ENCODE measurements at regions not wholly inside any gene's neighbourhood (a gene's known extent, or its start where the extent isn't known, plus 50 kb on each side); places are given as distances from the start of the nearest gene placed in this dataset.

- no peak for TF ChIP-seq CTCF (IDR thresholded peaks at IDR 0.05; ENCODE audit: control insufficient read depth, insufficient read depth, low read depth, low read length, missing control alignments)
- no peak overlapping the region for H3K4me3 ChIP-seq (ENCODE audit: control insufficient read depth, low read depth, low read length)
- DNase-seq (ENCODE audit: low read depth): no peak
These were observed 427.1 kb upstream of the NR2F2 start for GRCh38 chr15:95903352-95903751.

- no peak for DNase-seq (ENCODE audit: low read depth)
- no peak for TF ChIP-seq CTCF (IDR thresholded peaks at IDR 0.05; ENCODE audit: control insufficient read depth, insufficient read depth, low read depth, low read length, missing control alignments)
- no peak overlapping the region for H3K4me3 ChIP-seq (ENCODE audit: control insufficient read depth, low read depth, low read length)
These were observed 419.8 kb upstream of the NR2F2 start for GRCh38 chr15:95910643-95911212.

GRCh38 chr15:95911570-95912279 lies 418.8 kb upstream of the NR2F2 start:
- DNase-seq (ENCODE audit: low read depth): no peak
- no peak for TF ChIP-seq CTCF (IDR thresholded peaks at IDR 0.05; ENCODE audit: control insufficient read depth, insufficient read depth, low read depth, low read length, missing control alignments)
- H3K4me3 ChIP-seq (ENCODE audit: control insufficient read depth, low read depth, low read length): no peak overlapping the region

- no peak for TF ChIP-seq CTCF (IDR thresholded peaks at IDR 0.05; ENCODE audit: control insufficient read depth, insufficient read depth, low read depth, low read length, missing control alignments)
- H3K4me3 ChIP-seq (ENCODE audit: control insufficient read depth, low read depth, low read length): no peak overlapping the region
- no peak for DNase-seq (ENCODE audit: low read depth)
These were observed 418.2 kb upstream of the NR2F2 start for GRCh38 chr15:95912280-95912625.

- no peak for DNase-seq (ENCODE audit: low read depth)
- no peak for TF ChIP-seq CTCF (IDR thresholded peaks at IDR 0.05; ENCODE audit: control insufficient read depth, insufficient read depth, low read depth, low read length, missing control alignments)
- H3K4me3 ChIP-seq (ENCODE audit: control insufficient read depth, low read depth, low read length): no peak overlapping the region
These were observed 417.8 kb upstream of the NR2F2 start for GRCh38 chr15:95912728-95913127.

- no peak overlapping the region for H3K4me3 ChIP-seq (ENCODE audit: control insufficient read depth, low read depth, low read length)
- no peak for DNase-seq (ENCODE audit: low read depth)
- TF ChIP-seq CTCF (IDR thresholded peaks at IDR 0.05; ENCODE audit: control insufficient read depth, insufficient read depth, low read depth, low read length, missing control alignments): no peak
These were observed 413.9 kb upstream of the NR2F2 start for GRCh38 chr15:95916568-95916967.

Data from AG09309 (cell line).